GM23338 (cell line): ENCODE measurements at regions not wholly inside any gene's neighbourhood (a gene's known extent, or its start where the extent isn't known, plus 50 kb on each side); places are given as distances from the start of the nearest gene placed in this dataset.

Experiments used
- CREB1 ChIP-seq: fragments of 250-450 bp; sonication (Bioruptor Pico); IDR thresholded peaks from 2 replicates; pipeline ENCODE4 v1.5.0; 2020; ENCODE audit warnings: low read depth, mild to moderate bottlenecking, moderate library complexity
- CTCF ChIP-seq, 2 experiments: fragments of 200-600 bp in 1 of 2; sonication (generic) in 1 of 2; conservative IDR thresholded peaks; 2 replicates each; pipeline versions ENCODE4 v1.5.1 to v1.6.1; 2016 to 2017; ENCODE audit warnings: antibody characterized with exemption in 2 of 2, low read depth in 2 of 2, mild to moderate bottlenecking in 2 of 2, moderate library complexity in 1 of 2
- ETS1 ChIP-seq: IDR thresholded peaks from 2 replicates; pipeline ENCODE4 v1.6.1; 2016; ENCODE audit warnings: antibody characterized with exemption
- NANOG ChIP-seq: IDR thresholded peaks from 2 replicates; pipeline ENCODE4 v1.6.1; 2016; ENCODE audit warnings: antibody characterized with exemption, borderline replicate concordance
- POLR2AphosphoS5 ChIP-seq: IDR thresholded peaks from 2 replicates; pipeline ENCODE4 v1.6.1; 2016; ENCODE audit warnings: antibody characterized with exemption, low read depth
- STAT1 ChIP-seq: IDR thresholded peaks from one replicate; pipeline ENCODE4 v1.6.1; 2016; ENCODE audit warnings: antibody characterized with exemption; ENCODE audit not compliant: unreplicated experiment
- ZNF114 ChIP-seq: fragments of 250-450 bp; sonication (Bioruptor Pico); IDR thresholded peaks from 2 replicates; pipeline ENCODE4 v1.5.0; 2020; ENCODE audit warnings: mild to moderate bottlenecking, moderate library complexity
- ZNF331 ChIP-seq: fragments of 250-450 bp; sonication (Bioruptor Pico); IDR thresholded peaks from 2 replicates; pipeline ENCODE4 v1.5.0; 2020; ENCODE audit warnings: low read depth, mild to moderate bottlenecking, moderate library complexity
- ZNF462 ChIP-seq: fragments of 250-450 bp; sonication (Bioruptor Pico); IDR thresholded peaks from 2 replicates; pipeline ENCODE4 v1.5.0; 2020; ENCODE audit warnings: mild to moderate bottlenecking, moderate library complexity

GRCh38 chr2:129006901-129007300, 688.2 kb upstream of the HS6ST1 start (continued):
- no peak for TF ChIP-seq ZNF462 (CRISPR knock-in tag)
- TF ChIP-seq ZNF114, result no peak
- TF ChIP-seq NANOG, result no peak
- no peak for TF ChIP-seq STAT1
- no peak for TF ChIP-seq ZNF331 (CRISPR knock-in tag)
- TF ChIP-seq CTCF (conservative IDR thresholded peaks at IDR 0.05; ENCODE audit: low read depth in 2 of 2), result no peak
- no peak for TF ChIP-seq POLR2AphosphoS5
- no peak for TF ChIP-seq ETS1
- no peak for TF ChIP-seq CREB1 (CRISPR knock-in tag)
